OCI-LY3 (cell line): ENCODE measurements at regions not wholly inside any gene's neighbourhood (a gene's known extent, or its start where the extent isn't known, plus 50 kb on each side); places are given as distances from the start of the nearest gene placed in this dataset.
"Not testable (repeated sequence)": the region's sequence is repeated elsewhere in the genome, so short reads cannot be mapped to it uniquely, and the experiment has no call there.

Experiments used
- CTCF ChIP-seq: fragments of 200-600, 300-600 bp; sonication (generic); IDR thresholded peaks from 2 replicates; pipeline ENCODE4 v1.5.1; 2014; ENCODE audit warnings: antibody characterized with exemption, low read length, low read depth
- EZH2phosphoT487 ChIP-seq: fragments of 200-600 bp; shearing (Covaris generic); IDR thresholded peaks from 2 replicates; pipeline ENCODE4 v1.6.1; 2018; ENCODE audit warnings: antibody characterized with exemption, mixed run types, low read depth

- not testable (repeated sequence) for TF ChIP-seq CTCF, EZH2phosphoT487
These were observed 492.2 kb downstream of the ZNF33B start for GRCh38 chr10:42146165-42146564.
